Kidney (tissue), 13 donors: ENCODE measurements at regions not wholly inside any gene's neighbourhood (a gene's known extent, or its start where the extent isn't known, plus 50 kb on each side); places are given as distances from the start of the nearest gene placed in this dataset.

Experiments
- DNase-seq, 5 donors: peaks; one replicate each; pipeline ENCODE4 v3.0.0-alpha.2; 2013 to 2020
- FAIRE-seq: peaks from 2 replicates; lab custom pipeline; 2012; peaks lifted over from hg19 to GRCh38; lab: Jason Lieb, UNC
- H3K27ac ChIP-seq, 2 donors: one replicate each; pipeline ENCODE4 v1.7.0; 2013; ENCODE audit warnings: low read depth in 2 of 2, low read length in 2 of 2, inconsistent platforms in 1 of 2
- H3K27me3 ChIP-seq: one replicate; pipeline ENCODE4 v1.7.1; 2013; ENCODE audit warnings: low read length, inconsistent platforms; ENCODE audit not compliant: control insufficient read depth, insufficient read depth
- H3K36me3 ChIP-seq, 3 donors: one replicate each; pipeline versions ENCODE4 v1.7.0 to v1.7.1; 2013; ENCODE audit warnings: low read length in 3 of 3, control low read depth in 1 of 3, inconsistent platforms in 1 of 3; ENCODE audit not compliant: insufficient read depth in 3 of 3, control insufficient read depth in 2 of 3
- H3K4me1 ChIP-seq, 3 donors: one replicate each; pipeline versions ENCODE4 v1.7.0 to v1.7.1; 2013; ENCODE audit warnings: low read length in 3 of 3, inconsistent platforms in 1 of 3, low read depth in 1 of 3; ENCODE audit not compliant: control insufficient read depth in 2 of 3, insufficient read depth in 2 of 3
- H3K4me3 ChIP-seq, 3 donors: one replicate each; pipeline versions ENCODE4 v1.7.0 to v1.8.1; 2013; ENCODE audit warnings: low read length in 3 of 3, control low read depth in 1 of 3, inconsistent platforms in 1 of 3
- H3K9ac ChIP-seq, 3 donors: one replicate each; pipeline versions ENCODE4 v1.7.0 to v1.7.1; 2013; ENCODE audit warnings: low read length in 3 of 3, control low read depth in 1 of 3, inconsistent platforms in 1 of 3
- H3K9me3 ChIP-seq, 3 donors: one replicate each; pipeline versions ENCODE4 v1.7.0 to v1.7.1; 2013; ENCODE audit warnings: low read length in 3 of 3, control low read depth in 1 of 3, inconsistent platforms in 1 of 3; ENCODE audit not compliant: control insufficient read depth in 2 of 3, insufficient read depth in 1 of 3
- CTCF ChIP-seq: IDR thresholded peaks from 3 replicates; pipeline ENCODE4 v1.5.1; 2012; ENCODE audit warnings: mild to moderate bottlenecking, moderate library complexity, borderline replicate concordance; ENCODE audit not compliant: insufficient read depth; ENCODE audit errors: extremely low read depth
- intact Hi-C: fragments of 100-400 bp; cut with DNase I; formaldehyde crosslinking; loops from one replicate; pipeline ENCODE4 v1.11.1; 2022
- donor health status: control.
- donor health status: control.
- donor health status: control.
- donor health status: control.
- donor health status: control.
- donor health status: DM: yes; HTN: yes; CAD: no.
- donor health status: Normal renal cell carcinoma (clear cell type).

DNA sequence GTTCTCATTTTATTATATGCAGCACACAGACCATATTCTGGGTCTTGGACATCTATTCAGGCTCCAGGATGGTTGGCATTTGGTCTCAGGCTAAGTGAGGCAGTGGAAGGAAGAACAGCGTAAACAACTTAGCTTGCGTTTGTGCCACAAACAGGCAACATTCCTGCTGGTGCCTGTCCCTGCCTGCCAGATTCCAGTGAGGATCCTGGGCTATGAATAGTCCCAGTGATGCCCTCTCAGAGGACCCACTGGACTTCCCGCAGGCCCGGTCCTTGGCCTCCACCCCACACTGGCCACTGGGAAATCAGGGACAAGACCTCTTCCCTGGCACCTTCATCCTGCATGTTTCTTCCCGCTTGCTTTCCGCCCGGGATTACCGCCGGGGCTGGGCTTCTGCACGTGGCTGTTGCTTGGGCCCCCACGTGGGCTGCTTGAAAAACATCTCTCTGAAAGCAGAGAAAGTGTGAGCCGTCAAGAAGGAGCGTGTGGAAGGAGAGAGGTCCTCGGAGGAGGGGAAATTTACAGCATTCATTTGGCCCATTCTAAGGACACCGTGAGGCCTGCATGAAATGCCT is 145.1 kb upstream of the WNT4 start:
- DNase-seq, result peak in 3 of 5 donors; percentile 34 to 46 (median 45)
- no peak overlapping the region for H3K4me3 ChIP-seq
- no peak for TF ChIP-seq CTCF
- no peaks in the 10 kb centered on the region for H3K9me3 ChIP-seq
- H3K9ac ChIP-seq, result no peak overlapping the region
- no peak for FAIRE-seq
- intact Hi-C loops, result no loop called here
- no peaks in the 10 kb centered on the region for H3K36me3 ChIP-seq
- H3K4me1 ChIP-seq, result no peaks in the 10 kb centered on the region
- no peak overlapping the region for H3K27ac ChIP-seq
- no peaks in the 10 kb centered on the region for H3K27me3 ChIP-seq

DNA sequence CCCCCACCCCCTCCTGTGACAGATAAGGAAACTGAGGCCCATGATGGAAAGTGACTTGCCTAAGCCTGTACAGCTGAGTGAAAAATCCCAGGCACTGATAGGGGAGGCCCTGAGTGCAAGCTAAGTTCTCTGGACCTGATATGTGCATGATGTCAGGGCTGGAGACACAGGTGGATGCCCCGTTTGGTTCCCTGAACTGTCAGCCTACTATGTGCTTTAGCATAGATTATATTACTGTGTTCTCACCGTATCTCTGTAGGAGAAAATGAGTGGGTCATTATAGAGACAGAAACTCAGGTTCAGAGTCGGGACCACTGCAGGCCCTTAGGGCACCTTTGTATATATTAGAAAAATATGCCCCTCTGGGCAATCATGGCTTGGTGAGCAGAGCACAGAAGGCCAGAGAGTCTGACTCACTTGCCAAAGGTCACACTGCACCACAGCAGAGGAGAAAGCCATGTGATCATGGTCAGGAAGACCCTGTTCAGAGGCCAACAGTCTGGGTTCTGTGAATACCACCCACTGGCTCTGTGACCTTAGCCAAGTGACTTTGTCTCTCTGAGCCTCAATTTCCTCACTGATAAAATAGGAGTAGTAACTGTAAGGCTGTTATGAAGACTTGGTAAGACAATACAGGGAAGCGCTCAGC is 145.8 kb upstream of the WNT4 start:
- DNase-seq, result peak in 1 of 5 donors; percentile 15
- intact Hi-C loops, result no loop called here
- no peaks in the 10 kb centered on the region for H3K36me3 ChIP-seq
- no peak overlapping the region for H3K27ac ChIP-seq
- H3K9me3 ChIP-seq, result no peaks in the 10 kb centered on the region
- no peaks in the 10 kb centered on the region for H3K4me1 ChIP-seq
- no peaks in the 10 kb centered on the region for H3K27me3 ChIP-seq
- H3K9ac ChIP-seq, result no peak overlapping the region
- FAIRE-seq, result no peak
- no peak for TF ChIP-seq CTCF
- H3K4me3 ChIP-seq, result no peak overlapping the region

DNA sequence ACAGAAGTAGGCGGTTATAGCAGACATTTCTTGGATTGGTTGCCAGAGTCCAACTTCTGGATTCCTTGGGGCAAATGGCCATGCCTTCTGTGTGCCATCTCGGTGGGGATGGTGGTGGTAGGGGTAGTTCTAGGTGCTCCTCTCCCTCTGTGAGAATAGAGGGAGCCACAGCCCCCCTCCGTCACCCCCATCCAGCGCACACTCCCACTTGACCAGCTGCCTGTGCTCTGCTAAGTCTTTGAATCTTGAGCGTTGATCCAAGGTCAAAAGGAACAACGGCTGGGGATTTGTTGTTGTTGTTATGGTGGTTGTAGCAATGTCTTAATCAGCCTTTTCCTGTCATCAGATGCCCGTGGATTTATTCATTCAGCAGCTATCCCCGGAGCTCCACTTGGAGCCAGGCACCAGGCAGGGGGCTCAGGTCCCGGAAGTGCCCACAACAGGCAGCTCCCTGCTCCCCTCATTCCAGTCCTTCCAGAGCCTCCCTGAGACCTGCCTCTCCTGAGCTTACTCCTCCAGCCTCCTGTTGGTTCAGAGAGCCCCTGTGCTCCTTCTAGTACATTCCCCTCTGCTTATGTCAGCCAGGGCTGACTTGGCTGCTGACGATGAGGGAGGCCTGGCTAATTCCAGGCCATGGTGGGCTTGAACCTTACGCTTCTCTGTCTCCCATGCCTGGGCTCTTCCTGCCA is 146.6 kb upstream of the WNT4 start:
- Histone ChIP-seq H3K4me3 (no peak overlapping the region), H3K9me3 (no peaks in the 10 kb centered on the region), H3K27me3 (no peaks in the 10 kb centered on the region), H3K9ac (no peak overlapping the region), H3K4me1 (no peaks in the 10 kb centered on the region), H3K36me3 (no peaks in the 10 kb centered on the region), H3K27ac (no peak overlapping the region)
- TF ChIP-seq CTCF, result no peak
- DNase-seq (peak in 4 of 5 donors; percentile 31 to 82 (median 39)), FAIRE-seq (no peak)
- intact Hi-C loops, result no loop called here
